Activated T-helper 2 cell treated with anti-CD3 and anti-CD28 coated beads, Interferon-gamma antibody, Interleukin-2, Interleukin-4, amounts not matched to agents 10 μg/mL and 5 μg/mL and 100 μg/mL, durations not matched to agents 14 hours and 24 hours and 36 hours (primary cell): ENCODE measurements at regions not wholly inside any gene's neighbourhood (a gene's known extent, or its start where the extent isn't known, plus 50 kb on each side); places are given as distances from the start of the nearest gene placed in this dataset.
"Not testable (repeated sequence)": the region's sequence is repeated elsewhere in the genome, so short reads cannot be mapped to it uniquely, and the experiment has no call there.

Source experiments
- DNase-seq: peaks from one replicate; pipeline ENCODE4 v3.0.0; 2021; ENCODE audit warnings: low spot score
- H3K27ac Mint-ChIP-seq: one replicate; pipeline ENCODE4 v1.8.0; 2021; ENCODE audit warnings: mixed read lengths
- H3K27me3 Mint-ChIP-seq: one replicate; pipeline ENCODE4 v1.8.0; 2021; ENCODE audit warnings: low read depth, mixed read lengths
- H3K36me3 Mint-ChIP-seq: one replicate; pipeline ENCODE4 v1.8.0; 2021; ENCODE audit warnings: low read depth, mixed read lengths
- H3K4me1 Mint-ChIP-seq: one replicate; pipeline ENCODE4 v1.8.0; 2021; ENCODE audit warnings: low read depth, mixed read lengths
- H3K4me3 Mint-ChIP-seq: one replicate; pipeline ENCODE4 v1.8.0; 2021; ENCODE audit warnings: low read depth, mild to moderate bottlenecking, moderate library complexity, mixed read lengths
- H3K9me3 Mint-ChIP-seq: one replicate; pipeline ENCODE4 v1.8.0; 2021; ENCODE audit warnings: mixed read lengths
- intact Hi-C: fragments of 100-400 bp; cut with micrococcal nuclease; formaldehyde crosslinking; loops from one replicate; pipeline ENCODE4 v1.15.1; 2023

DNA sequence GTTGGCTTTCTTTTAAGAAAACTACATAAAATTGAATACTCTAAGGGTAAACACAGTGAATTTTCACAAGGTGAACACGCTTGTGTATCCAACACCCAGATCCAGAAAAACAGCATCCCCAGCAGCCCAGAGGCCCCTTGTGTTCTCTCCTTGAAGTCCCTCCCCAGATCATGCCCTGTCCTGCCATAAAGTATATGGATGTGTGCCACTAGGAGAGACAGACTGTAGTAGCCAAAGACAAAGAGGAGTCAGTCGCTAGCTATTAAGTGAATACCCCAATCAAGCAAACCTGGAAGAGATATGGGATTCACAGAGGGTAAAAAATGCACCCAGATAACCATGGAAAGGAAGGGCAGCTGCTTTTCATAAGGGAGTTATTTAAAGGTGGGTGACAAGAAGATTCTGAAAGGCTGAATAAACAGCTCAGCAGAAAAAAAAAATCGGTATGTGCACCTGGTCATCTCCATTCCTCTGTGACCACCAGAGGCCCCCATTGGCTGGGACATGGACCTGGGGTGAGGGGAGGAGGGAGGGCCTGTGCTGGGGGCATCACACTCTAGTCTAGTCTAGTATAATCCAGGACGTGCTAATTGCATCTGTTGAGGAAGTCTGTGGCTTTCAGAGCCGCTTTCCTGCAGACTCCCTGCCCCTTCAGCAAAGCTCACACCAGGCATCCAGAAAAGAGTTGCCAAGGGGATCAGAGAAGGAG lies 167.3 kb upstream of the NDN start:
- Mint-ChIP-seq H3K27ac (no peak overlapping the region), H3K4me3 (no peak overlapping the region), H3K36me3 (no peaks in the 10 kb centered on the region), H3K4me1 (no peaks in the 10 kb centered on the region), H3K27me3 (no peaks in the 10 kb centered on the region), H3K9me3 (peaks cover 20% of the 10 kb centered on the region)
- intact Hi-C loops = no loop called here
- no peak for DNase-seq

- no peaks in the 10 kb centered on the region for H3K36me3 Mint-ChIP-seq
- peaks cover 19% of the 10 kb centered on the region for H3K9me3 Mint-ChIP-seq
- DNase-seq = no peak
- intact Hi-C loops = no loop called here
- no peak overlapping the region for H3K27ac Mint-ChIP-seq
- H3K27me3 Mint-ChIP-seq = no peaks in the 10 kb centered on the region
- H3K4me1 Mint-ChIP-seq = no peaks in the 10 kb centered on the region
- H3K4me3 Mint-ChIP-seq = no peak overlapping the region
Measured at GRCh38 chr15:23854912-23855659, 168.0 kb upstream of the NDN start.

DNA sequence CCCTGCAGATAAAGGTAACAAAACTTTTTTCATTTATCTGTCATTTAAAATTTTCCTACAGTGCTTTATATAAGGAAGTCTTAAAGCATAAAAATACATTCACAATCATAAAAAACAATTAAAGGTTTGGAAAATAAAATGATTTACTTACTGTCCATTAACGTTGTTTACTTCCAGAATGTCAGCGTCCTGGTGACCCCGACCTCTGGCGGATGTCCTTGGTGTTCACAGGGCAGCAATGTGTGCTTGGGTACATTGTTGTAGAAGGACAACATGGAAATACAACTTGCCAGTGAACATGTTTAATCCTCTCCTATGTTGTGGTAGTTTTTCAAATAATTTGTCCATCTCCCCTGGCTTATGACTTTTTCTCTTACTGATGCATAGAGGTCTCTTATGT lies 168.8 kb upstream of the NDN start:
- H3K9me3 Mint-ChIP-seq = peaks cover 10% of the 10 kb centered on the region
- no peak for DNase-seq
- no peaks in the 10 kb centered on the region for H3K36me3 Mint-ChIP-seq
- no peaks in the 10 kb centered on the region for H3K27me3 Mint-ChIP-seq
- no peaks in the 10 kb centered on the region for H3K4me1 Mint-ChIP-seq
- H3K4me3 Mint-ChIP-seq = no peak overlapping the region
- H3K27ac Mint-ChIP-seq = no peak overlapping the region
- intact Hi-C loops = no loop called here

DNA sequence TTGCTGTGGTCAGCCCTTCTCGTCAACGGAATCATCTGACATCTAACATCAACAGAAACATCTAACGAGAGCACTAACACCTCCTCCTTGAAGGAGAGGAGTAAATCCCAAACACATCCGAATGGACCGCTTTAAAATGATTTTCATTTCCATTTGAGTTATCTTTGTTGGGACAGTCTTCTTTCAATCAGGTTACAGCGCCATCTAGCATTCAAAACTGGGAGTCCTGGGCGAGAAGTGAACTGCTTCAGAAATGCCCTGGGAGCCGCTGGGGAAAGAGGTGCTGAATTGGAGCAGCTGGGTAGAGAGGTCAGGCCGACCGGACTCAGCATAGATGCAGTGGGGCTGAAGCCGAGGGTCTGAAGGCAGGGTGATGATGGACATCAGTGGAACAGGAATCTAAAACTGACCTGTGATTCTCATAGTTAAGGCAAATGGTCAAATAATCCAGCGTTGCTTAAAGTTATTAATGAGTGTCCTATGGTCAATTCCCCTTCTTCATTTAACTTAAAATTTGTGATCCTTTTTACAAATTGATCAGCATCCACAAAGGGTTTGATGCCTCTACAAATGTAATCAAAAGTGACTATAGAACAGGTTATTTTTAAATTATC lies 170.0 kb upstream of the NDN start:
- Mint-ChIP-seq H3K27me3 (no peaks in the 10 kb centered on the region), H3K36me3 (no peaks in the 10 kb centered on the region), H3K4me1 (no peaks in the 10 kb centered on the region), H3K4me3 (no peak overlapping the region), H3K9me3 (peaks cover 11% of the 10 kb centered on the region), H3K27ac (no peak overlapping the region)
- intact Hi-C loops = no loop called here
- no peak for DNase-seq

GRCh38 chr15:23859008-23859407 lies 171.9 kb upstream of the NDN start:
- no peak overlapping the region for H3K27ac Mint-ChIP-seq
- H3K9me3 Mint-ChIP-seq = peaks cover 11% of the 10 kb centered on the region
- no peak for DNase-seq
- H3K4me3 Mint-ChIP-seq = no peak overlapping the region
- intact Hi-C loops = no loop called here
- H3K4me1 Mint-ChIP-seq = no peaks in the 10 kb centered on the region
- no peaks in the 10 kb centered on the region for H3K27me3 Mint-ChIP-seq
- H3K36me3 Mint-ChIP-seq = no peaks in the 10 kb centered on the region

DNA sequence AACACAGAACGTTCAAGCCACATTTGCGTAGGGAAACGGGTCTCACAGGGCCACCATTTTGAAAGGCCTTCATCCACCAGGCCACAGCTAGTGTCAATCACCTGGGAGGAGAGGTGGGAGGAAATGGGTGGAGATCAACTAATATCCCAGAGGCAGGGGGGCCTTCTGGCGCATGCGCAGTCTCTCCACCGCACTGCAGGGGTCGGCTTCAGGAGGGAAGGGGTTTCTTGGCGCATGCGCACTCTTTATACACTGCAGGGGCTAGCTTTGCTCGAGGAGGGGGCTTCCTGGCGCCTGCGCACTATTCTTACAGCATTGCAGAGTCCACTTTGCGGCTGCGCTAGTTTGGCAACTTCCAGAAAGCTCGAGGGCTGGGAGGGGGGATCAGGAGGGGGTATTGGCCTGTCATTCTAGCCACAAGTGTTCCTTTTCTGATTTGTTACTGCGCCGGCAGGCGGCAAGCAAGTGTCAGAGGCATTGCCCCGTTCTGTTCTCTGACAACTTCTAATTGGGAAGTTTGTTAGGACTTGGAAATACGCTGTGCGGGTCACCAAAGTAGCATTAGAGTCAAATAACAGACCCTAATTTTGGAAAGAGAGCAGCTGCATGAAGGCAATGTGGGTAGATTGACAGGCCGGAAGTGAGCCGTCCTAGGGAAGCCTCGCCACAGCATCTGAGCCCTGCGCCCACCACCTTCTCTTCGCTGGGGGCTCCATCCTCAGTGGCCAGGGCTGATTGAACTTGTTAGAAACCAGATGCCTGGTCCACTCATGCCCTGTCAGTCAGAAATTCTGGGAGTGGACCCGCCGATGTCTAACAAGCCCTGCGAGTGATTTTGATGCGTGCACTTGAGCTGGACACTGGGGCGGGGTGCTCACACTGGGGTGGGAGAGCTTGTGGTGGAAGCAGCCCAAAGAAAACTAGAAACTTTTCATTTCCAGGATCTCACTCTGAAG lies 173.5 kb upstream of the NDN start:
- Mint-ChIP-seq H3K27me3 (no peaks in the 10 kb centered on the region), H3K9me3 (peaks cover 11% of the 10 kb centered on the region), H3K36me3 (no peaks in the 10 kb centered on the region), H3K4me3 (no peak overlapping the region), H3K27ac (no peak overlapping the region), H3K4me1 (no peaks in the 10 kb centered on the region)
- intact Hi-C loops = no loop called here
- DNase-seq = no peak

DNA sequence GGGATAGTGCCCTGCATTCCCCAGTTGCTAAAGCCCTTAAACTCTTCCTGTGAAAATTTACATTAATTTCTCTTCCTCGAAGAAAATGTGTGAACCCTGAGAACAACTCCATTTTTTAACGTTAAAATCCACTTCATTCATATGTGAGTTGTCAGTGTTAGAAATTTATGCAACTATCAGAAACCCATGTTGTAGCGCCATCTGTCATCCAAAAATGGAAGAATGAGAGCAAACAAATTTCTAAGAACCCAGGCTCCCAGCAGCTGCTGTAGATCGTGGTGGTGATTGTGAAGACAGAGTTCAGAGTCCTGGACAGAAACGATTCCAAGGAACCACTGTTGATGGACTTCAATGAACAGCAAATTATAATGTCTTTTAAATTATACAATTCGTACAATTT lies 179.7 kb upstream of the NDN start:
- no peak for DNase-seq
- Mint-ChIP-seq H3K27ac (no peak overlapping the region), H3K27me3 (no peaks in the 10 kb centered on the region), H3K4me3 (no peak overlapping the region), H3K9me3 (no peaks in the 10 kb centered on the region), H3K36me3 (no peaks in the 10 kb centered on the region), H3K4me1 (no peaks in the 10 kb centered on the region)
- intact Hi-C loops = no loop called here

GRCh38 chr15:23869396-23869795 lies 182.3 kb upstream of the NDN start:
- H3K4me1 Mint-ChIP-seq = no peaks in the 10 kb centered on the region
- no peaks in the 10 kb centered on the region for H3K27me3 Mint-ChIP-seq
- no peak for DNase-seq
- H3K27ac Mint-ChIP-seq = no peak overlapping the region
- H3K36me3 Mint-ChIP-seq = no peaks in the 10 kb centered on the region
- H3K4me3 Mint-ChIP-seq = no peak overlapping the region
- intact Hi-C loops = no loop called here
- H3K9me3 Mint-ChIP-seq = no peaks in the 10 kb centered on the region

- H3K27me3 Mint-ChIP-seq, H3K27ac Mint-ChIP-seq, H3K9me3 Mint-ChIP-seq, H3K4me3 Mint-ChIP-seq, DNase-seq, H3K4me1 Mint-ChIP-seq, H3K36me3 Mint-ChIP-seq, intact Hi-C loops: not testable (repeated sequence)
Measured at GRCh38 chr15:23873613-23874012, 186.5 kb upstream of the NDN start.

DNA sequence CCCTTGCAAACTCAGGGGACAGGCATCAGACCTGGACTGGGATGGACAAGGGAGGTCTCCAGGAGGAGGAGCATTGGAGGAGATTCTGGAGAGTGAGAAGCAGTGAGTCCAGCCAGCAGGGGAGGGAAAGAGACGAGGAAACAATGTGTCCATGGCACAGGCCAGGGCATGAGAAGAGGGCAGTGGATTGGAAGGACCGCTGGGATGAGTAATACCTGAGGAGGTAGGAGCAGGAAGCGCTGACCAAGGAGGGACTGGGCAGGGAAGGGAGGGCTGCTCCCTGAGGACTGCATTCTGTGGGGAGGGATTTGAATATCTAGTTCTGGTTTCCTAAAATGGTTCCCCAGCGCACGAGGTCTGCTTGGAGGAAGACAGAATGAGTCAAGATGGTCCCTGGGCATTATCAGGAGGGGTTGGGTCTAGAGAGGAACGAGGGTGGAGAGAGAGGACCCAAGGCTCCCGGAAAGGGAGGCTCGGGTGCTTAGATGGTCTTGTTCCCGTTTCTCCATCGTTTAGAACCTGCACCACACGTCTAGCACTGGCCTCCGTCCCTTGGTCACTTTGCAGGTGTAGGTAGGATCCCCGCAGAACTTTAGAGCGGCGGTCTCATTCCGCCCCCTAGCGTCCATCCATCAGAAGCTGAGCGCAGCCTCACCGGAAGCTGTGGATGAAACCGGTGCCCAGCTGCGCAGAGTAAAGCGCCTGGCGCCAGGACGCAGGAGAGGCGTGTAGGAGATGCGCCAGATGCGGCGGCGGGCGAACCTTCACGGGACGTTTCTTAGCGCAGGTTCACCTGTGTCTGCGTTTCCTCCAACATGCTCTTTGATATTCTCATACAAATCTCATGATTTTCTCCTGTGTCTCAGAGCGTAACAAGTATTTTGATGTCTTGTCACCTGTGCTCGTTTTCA lies 190.7 kb upstream of the NDN start:
- no peak overlapping the region for H3K4me3 Mint-ChIP-seq
- intact Hi-C loops = no loop called here
- H3K9me3 Mint-ChIP-seq = peaks cover 13% of the 10 kb centered on the region
- H3K27me3 Mint-ChIP-seq = no peaks in the 10 kb centered on the region
- no peaks in the 10 kb centered on the region for H3K4me1 Mint-ChIP-seq
- H3K36me3 Mint-ChIP-seq = no peaks in the 10 kb centered on the region
- no peak overlapping the region for H3K27ac Mint-ChIP-seq
- DNase-seq = peak; percentile 13

DNA sequence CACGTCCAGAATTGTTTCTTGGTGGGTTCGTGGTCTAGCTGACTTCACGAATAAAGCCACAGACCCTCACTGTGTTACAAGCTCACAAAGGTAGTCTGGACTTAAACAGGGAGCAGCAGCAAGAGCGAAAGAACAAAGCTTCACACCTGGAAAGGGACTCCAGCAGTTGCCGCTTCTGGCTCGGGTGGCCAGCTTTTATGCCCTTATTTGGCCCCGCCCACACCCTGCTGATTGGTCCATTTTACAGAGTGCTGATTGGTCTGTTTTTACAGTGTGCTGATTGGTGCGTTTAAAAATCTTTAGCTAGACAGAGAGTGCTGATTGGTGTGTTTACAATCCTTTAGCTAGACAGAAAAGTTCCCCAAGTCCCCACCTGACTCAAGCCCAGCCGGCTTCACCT lies 194.2 kb upstream of the NDN start:
- DNase-seq = no peak
- H3K27ac Mint-ChIP-seq = no peak overlapping the region
- no peaks in the 10 kb centered on the region for H3K36me3 Mint-ChIP-seq
- no peaks in the 10 kb centered on the region for H3K4me1 Mint-ChIP-seq
- H3K4me3 Mint-ChIP-seq = no peak overlapping the region
- no peaks in the 10 kb centered on the region for H3K27me3 Mint-ChIP-seq
- peaks cover 27% of the 10 kb centered on the region for H3K9me3 Mint-ChIP-seq
- intact Hi-C loops = no loop called here

GRCh38 chr15:23890218-23890617 lies 203.1 kb upstream of the NDN start:
- H3K9me3 Mint-ChIP-seq = peaks cover 45% of the 10 kb centered on the region
- DNase-seq = no peak
- no peaks in the 10 kb centered on the region for H3K4me1 Mint-ChIP-seq
- no peaks in the 10 kb centered on the region for H3K27me3 Mint-ChIP-seq
- no peak overlapping the region for H3K4me3 Mint-ChIP-seq
- intact Hi-C loops = no loop called here
- no peaks in the 10 kb centered on the region for H3K36me3 Mint-ChIP-seq
- no peak overlapping the region for H3K27ac Mint-ChIP-seq
